Skeletal muscle cell (primary cell): ENCODE measurements at regions not wholly inside any gene's neighbourhood (a gene's known extent, or its start where the extent isn't known, plus 50 kb on each side); places are given as distances from the start of the nearest gene placed in this dataset.

Experiments
- DNase-seq: peaks from one replicate; pipeline ENCODE4 v3.0.0-alpha.2; 2010; ENCODE audit warnings: low read depth
- H3K4me3 ChIP-seq: 2 replicates; pipeline ENCODE4 v1.5.1; 2011; ENCODE audit warnings: low read depth, mild to moderate bottlenecking, control low read depth, low read length, moderate library complexity

GRCh38 chr15:35720019-35720418, 174.1 kb upstream of the DPH6 start:
- no peak overlapping the region for H3K4me3 ChIP-seq
- no peak for DNase-seq

GRCh38 chr15:35720984-35721383, 175.0 kb upstream of the DPH6 start:
- no peak overlapping the region for H3K4me3 ChIP-seq
- DNase-seq = no peak

GRCh38 chr15:35721751-35722150, 175.8 kb upstream of the DPH6 start:
- no peak for DNase-seq
- no peak overlapping the region for H3K4me3 ChIP-seq

GRCh38 chr15:35722501-35722900, 176.5 kb upstream of the DPH6 start:
- H3K4me3 ChIP-seq = no peak overlapping the region
- DNase-seq = no peak

GRCh38 chr15:35723120-35723847, 177.3 kb upstream of the DPH6 start:
- H3K4me3 ChIP-seq = no peak overlapping the region
- no peak for DNase-seq

- H3K4me3 ChIP-seq = no peak overlapping the region
- no peak for DNase-seq
Measured at GRCh38 chr15:35723852-35724251, 177.9 kb upstream of the DPH6 start.

GRCh38 chr15:35724626-35725025, 178.7 kb upstream of the DPH6 start:
- no peak overlapping the region for H3K4me3 ChIP-seq
- DNase-seq = no peak

- no peak overlapping the region for H3K4me3 ChIP-seq
- no peak for DNase-seq
Measured at GRCh38 chr15:35725353-35725752, 179.4 kb upstream of the DPH6 start.

- no peak for DNase-seq
- no peak overlapping the region for H3K4me3 ChIP-seq
Measured at GRCh38 chr15:35727627-35728026, 181.7 kb upstream of the DPH6 start.

- DNase-seq = no peak
- H3K4me3 ChIP-seq = no peak overlapping the region
Measured at GRCh38 chr15:35728219-35728940, 182.4 kb upstream of the DPH6 start.

GRCh38 chr15:35736150-35736549, 190.2 kb upstream of the DPH6 start:
- no peak overlapping the region for H3K4me3 ChIP-seq
- no peak for DNase-seq

GRCh38 chr15:35737441-35737840, 191.5 kb upstream of the DPH6 start:
- DNase-seq = no peak

GRCh38 chr15:35738370-35738769, 192.4 kb upstream of the DPH6 start:
- no peak for DNase-seq
- no peak overlapping the region for H3K4me3 ChIP-seq

More at GRCh38 chr15:35737441-35737840, 191.5 kb upstream of the DPH6 start:
- H3K4me3 ChIP-seq = no peak overlapping the region

GRCh38 chr15:35740761-35741160, 194.8 kb upstream of the DPH6 start:
- no peak overlapping the region for H3K4me3 ChIP-seq
- DNase-seq = peak; percentile 58

GRCh38 chr15:35741395-35741794, 195.4 kb upstream of the DPH6 start:
- DNase-seq = no peak
- no peak overlapping the region for H3K4me3 ChIP-seq

- no peak overlapping the region for H3K4me3 ChIP-seq
- no peak for DNase-seq
Measured at GRCh38 chr15:35741881-35742280, 195.9 kb upstream of the DPH6 start.

- H3K4me3 ChIP-seq = no peak overlapping the region
Measured at GRCh38 chr15:35743321-35743720, 197.4 kb upstream of the DPH6 start.

GRCh38 chr15:35746121-35746520, 200.2 kb upstream of the DPH6 start:
- no peak overlapping the region for H3K4me3 ChIP-seq
- DNase-seq = peak; percentile 36

More at GRCh38 chr15:35743321-35743720, 197.4 kb upstream of the DPH6 start:
- DNase-seq = no peak

- no peak for DNase-seq
- no peak overlapping the region for H3K4me3 ChIP-seq
Measured at GRCh38 chr15:35748105-35748504, 202.1 kb upstream of the DPH6 start.

GRCh38 chr15:35750051-35750450, 204.1 kb upstream of the DPH6 start:
- H3K4me3 ChIP-seq = no peak overlapping the region
- DNase-seq = no peak
